H1 (cell line): ENCODE measurements at regions not wholly inside any gene's neighbourhood (a gene's known extent, or its start where the extent isn't known, plus 50 kb on each side); places are given as distances from the start of the nearest gene placed in this dataset.

Source experiments
- GABPA ChIP-seq: IDR thresholded peaks from 2 replicates; pipeline ENCODE4 v1.6.1; 2011; ENCODE audit warnings: mild to moderate bottlenecking, low read length, moderate library complexity, borderline replicate concordance; ENCODE audit not compliant: insufficient read depth
- SIX5 ChIP-seq: IDR thresholded peaks from 2 replicates; pipeline ENCODE4 v1.6.1; 2011; ENCODE audit warnings: mild to moderate bottlenecking, low read depth, low read length

- no peak for TF ChIP-seq GABPA
- TF ChIP-seq SIX5: no peak
Observed at GRCh38 chrX:145687707-145688106, 129.9 kb upstream of the SLITRK2 start (continued).
